Endothelial cell of umbilical vein (primary cell): ENCODE measurements at regions not wholly inside any gene's neighbourhood (a gene's known extent, or its start where the extent isn't known, plus 50 kb on each side); places are given as distances from the start of the nearest gene placed in this dataset.

ENCODE experiments used
- BruUV-seq: library from RNA; stranded (reverse); fragments of 400-500 nt; replicated peaks from 2 replicates; lab custom pipeline; 2021; lab: Mats Ljungman, UMichigan
- CTCF ChIA-PET: fragments of 300-600, 350-600 bp; sonication (Branson Sonifier 250); formaldehyde crosslinking; loops from one replicate; lab custom pipeline; 2021; ENCODE audit warnings: antibody characterized with exemption, inconsistent platforms; lab: Charles Lee
- POLR2A ChIA-PET: fragments of 300-600, 350-600 bp; sonication (Branson Sonifier 250); formaldehyde crosslinking; loops from one replicate; lab custom pipeline; 2021; ENCODE audit warnings: antibody characterized with exemption, inconsistent platforms; lab: Charles Lee
- DNase-seq: peaks from one replicate; pipeline ENCODE4 v3.0.0-alpha.2; 2011; ENCODE audit warnings: low read depth, low spot score
- FAIRE-seq: peaks from 2 replicates; lab custom pipeline; 2011; peaks lifted over from hg19 to GRCh38; lab: Jason Lieb, UNC
- H2AFZ ChIP-seq: 2 replicates; pipeline ENCODE4 v1.6.0; 2012; ENCODE audit warnings: low read depth, low read length, control low read depth, inconsistent platforms
- H3K27ac ChIP-seq: 2 replicates; pipeline ENCODE4 v1.5.1; 2011; ENCODE audit warnings: low read depth, mild to moderate bottlenecking, control low read depth, low read length, moderate library complexity; ENCODE audit not compliant: insufficient read depth
- H3K27me3 ChIP-seq, 2 experiments: 2 replicates each; pipeline versions ENCODE4 v1.6.0 to v1.6.1; 2011; ENCODE audit warnings: low read length in 2 of 2, mixed read lengths in 1 of 2; ENCODE audit not compliant: control insufficient read depth in 2 of 2, insufficient read depth in 2 of 2
- H3K36me3 ChIP-seq, 2 experiments: 2 replicates in 1 of 2; 3 replicates in 1 of 2; pipeline ENCODE4 v1.5.1; 2011; ENCODE audit warnings: low read length in 2 of 2, mild to moderate bottlenecking in 1 of 2, moderate library complexity in 1 of 2; ENCODE audit not compliant: control insufficient read depth in 2 of 2, insufficient read depth in 2 of 2; ENCODE audit errors: extremely low read depth in 1 of 2
- H3K4me1 ChIP-seq: 3 replicates; pipeline ENCODE4 v1.5.1; 2011; ENCODE audit warnings: mild to moderate bottlenecking, low read length; ENCODE audit not compliant: control insufficient read depth, insufficient read depth; ENCODE audit errors: extremely low read depth
- H3K4me2 ChIP-seq: 2 replicates; pipeline ENCODE4 v1.6.1; 2011; ENCODE audit warnings: low read length, control low read depth, mixed read lengths; ENCODE audit not compliant: insufficient read depth
- H3K4me3 ChIP-seq, 3 experiments: fragments of 200-600 bp in 1 of 3; sonication (generic), shearing (Covaris generic) in 1 of 3; replicated peaks in 1 of 3; 2 replicates each; pipeline ENCODE4 v1.5.1; 2011 to 2016; ENCODE audit warnings: control low read depth in 3 of 3, low read length in 3 of 3, mild to moderate bottlenecking in 2 of 3, inconsistent platforms in 1 of 3, low read depth in 1 of 3, moderate library complexity in 1 of 3; ENCODE audit not compliant: insufficient read depth in 1 of 3
- H3K79me2 ChIP-seq: 2 replicates; pipeline ENCODE4 v1.6.0; 2012; ENCODE audit warnings: low read length, inconsistent platforms; ENCODE audit not compliant: control insufficient read depth, insufficient read depth
- H3K9ac ChIP-seq: replicated peaks from 2 replicates; pipeline ENCODE3; 2011; ENCODE audit warnings: low read length, control low read depth; ENCODE audit not compliant: insufficient read depth; ENCODE audit errors: extremely low read depth
- H3K9me1 ChIP-seq: replicated peaks from 3 replicates; pipeline ENCODE4 v1.6.0; 2011; ENCODE audit warnings: mild to moderate bottlenecking, low read length; ENCODE audit not compliant: control insufficient read depth, insufficient read depth; ENCODE audit errors: extremely low read depth
- H3K9me3 ChIP-seq: replicated peaks from 2 replicates; pipeline ENCODE4 v1.5.1; 2012; ENCODE audit warnings: low read length, inconsistent platforms; ENCODE audit not compliant: control insufficient read depth, insufficient read depth
- H4K20me1 ChIP-seq: replicated peaks from 2 replicates; pipeline ENCODE3; 2011; ENCODE audit warnings: mild to moderate bottlenecking, low read length; ENCODE audit not compliant: control insufficient read depth, insufficient read depth; ENCODE audit errors: extremely low read depth
- EZH2 ChIP-seq: IDR thresholded peaks from 2 replicates; pipeline ENCODE4 v1.6.1; 2012; ENCODE audit warnings: borderline replicate concordance, low read depth, mild to moderate bottlenecking, moderate library complexity, low read length, inconsistent platforms; ENCODE audit not compliant: severe bottlenecking
- FOS ChIP-seq: IDR thresholded peaks from 2 replicates; pipeline ENCODE4 v1.6.1; 2011; ENCODE audit warnings: mild to moderate bottlenecking, low read length, moderate library complexity, borderline replicate concordance; ENCODE audit not compliant: insufficient read depth
- GATA2 ChIP-seq: IDR thresholded peaks from 2 replicates; pipeline ENCODE4 v1.7.0; 2011; ENCODE audit warnings: low read depth, mild to moderate bottlenecking, moderate library complexity, mixed read lengths, low read length; ENCODE audit not compliant: insufficient read length, insufficient read depth
- POLR2AphosphoS5 ChIP-seq: IDR thresholded peaks from 2 replicates; pipeline ENCODE4 v1.6.1; 2012; ENCODE audit warnings: low read depth, mild to moderate bottlenecking, control low read depth, low read length, moderate library complexity; ENCODE audit not compliant: insufficient read depth
- dilution Hi-C: fragments of 300-500 bp; cut with MboI; formaldehyde crosslinking; loops from one replicate; pipeline ENCODE4 v1.15.0; 2019; ENCODE audit warnings: low sequenced_read_pairs; ENCODE audit not compliant: extremely low pct_ligation_motif_present
- intact Hi-C: fragments of 100-400 bp; cut with micrococcal nuclease; formaldehyde crosslinking; loops from one replicate; pipeline ENCODE4 v1.10.0; 2022
- TF ChIP-seq, protein P1 (sequence below), 2 donors: IDR thresholded peaks; 1 replicate in 1 of 2; 2 replicates in 1 of 2; pipeline ENCODE4 v1.5.1; 2011; ENCODE audit warnings: low read length in 2 of 2, mild to moderate bottlenecking in 2 of 2, moderate library complexity in 2 of 2, control low read depth in 1 of 2, inconsistent platforms in 1 of 2, low read depth in 1 of 2; ENCODE audit not compliant: insufficient read depth in 1 of 2; ENCODE audit errors: extremely low read depth in 1 of 2

DNA sequence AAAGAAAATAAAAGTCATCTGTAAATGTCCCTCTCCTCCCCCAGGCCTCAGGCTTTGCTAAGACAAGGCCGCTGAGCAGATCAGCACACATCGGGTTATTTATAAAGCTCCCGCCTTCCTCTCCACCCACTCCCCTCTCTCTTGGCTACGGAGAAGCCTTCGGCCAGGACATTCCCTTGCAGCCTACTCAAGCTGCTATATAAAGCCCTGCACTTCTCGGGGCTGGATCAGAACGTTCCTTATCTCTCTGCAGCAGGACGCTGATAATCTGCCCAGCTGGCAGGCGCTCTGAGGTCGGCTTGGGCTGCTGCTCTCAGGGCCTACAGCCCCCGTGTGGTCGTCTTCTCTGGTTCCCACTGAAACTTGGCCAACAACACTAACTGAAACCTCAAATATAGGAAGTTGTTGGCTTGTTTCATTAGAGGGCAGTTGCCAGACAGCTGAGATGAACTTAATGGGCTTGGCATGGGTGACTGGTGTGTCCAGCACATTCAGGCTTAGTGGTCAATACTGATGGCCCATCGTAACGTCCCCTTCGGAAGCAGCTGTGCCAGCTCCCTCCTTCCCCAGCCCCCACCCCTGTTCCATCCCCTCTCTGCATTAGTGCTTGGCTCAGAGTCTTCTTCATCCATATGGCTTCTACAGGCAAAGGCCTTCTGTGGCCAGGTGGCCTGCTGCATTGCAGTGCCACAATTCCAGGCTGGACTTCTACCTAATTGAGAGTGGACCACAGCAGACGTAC lies 64.6 kb downstream of the IER5 start:
- no peak overlapping the region for H3K9ac ChIP-seq

More for the DNA sequence above, 64.6 kb downstream of the IER5 start:
- no peak overlapping the region for H3K27ac ChIP-seq
- peak; percentile 98 for DNase-seq
- intact Hi-C loops: loop anchor here (1.0 kb wide), 2 partner anchors 13 to 131 kb away; partner anchors contain the start of gene STX6
- no peaks in the 10 kb centered on the region for H3K79me2 ChIP-seq
- H3K9me1 ChIP-seq: no peaks in the 10 kb centered on the region
- POLR2A ChIA-PET: interaction anchor here (0.5 to 2.1 kb wide), 5 partner anchors 9 to 130 kb away, joined by 4 to 20 read pairs (median 4); partner anchors contain the start of gene IER5
- H3K4me2 ChIP-seq: no peak overlapping the region
- CTCF ChIA-PET: interaction anchor here (0.6 to 4.6 kb wide), 18 partner anchors 10 to 638 kb away, joined by 3 to 40 read pairs (median 4); partner anchors contain the start of gene IER5
- no peaks in the 10 kb centered on the region for H3K36me3 ChIP-seq
- dilution Hi-C loops: no loop called here
- no peaks in the 10 kb centered on the region for H3K27me3 ChIP-seq
- TF ChIP-seq FOS: no peak
- TF ChIP-seq GATA2: peak; percentile 75
- TF ChIP-seq, protein P1, sequence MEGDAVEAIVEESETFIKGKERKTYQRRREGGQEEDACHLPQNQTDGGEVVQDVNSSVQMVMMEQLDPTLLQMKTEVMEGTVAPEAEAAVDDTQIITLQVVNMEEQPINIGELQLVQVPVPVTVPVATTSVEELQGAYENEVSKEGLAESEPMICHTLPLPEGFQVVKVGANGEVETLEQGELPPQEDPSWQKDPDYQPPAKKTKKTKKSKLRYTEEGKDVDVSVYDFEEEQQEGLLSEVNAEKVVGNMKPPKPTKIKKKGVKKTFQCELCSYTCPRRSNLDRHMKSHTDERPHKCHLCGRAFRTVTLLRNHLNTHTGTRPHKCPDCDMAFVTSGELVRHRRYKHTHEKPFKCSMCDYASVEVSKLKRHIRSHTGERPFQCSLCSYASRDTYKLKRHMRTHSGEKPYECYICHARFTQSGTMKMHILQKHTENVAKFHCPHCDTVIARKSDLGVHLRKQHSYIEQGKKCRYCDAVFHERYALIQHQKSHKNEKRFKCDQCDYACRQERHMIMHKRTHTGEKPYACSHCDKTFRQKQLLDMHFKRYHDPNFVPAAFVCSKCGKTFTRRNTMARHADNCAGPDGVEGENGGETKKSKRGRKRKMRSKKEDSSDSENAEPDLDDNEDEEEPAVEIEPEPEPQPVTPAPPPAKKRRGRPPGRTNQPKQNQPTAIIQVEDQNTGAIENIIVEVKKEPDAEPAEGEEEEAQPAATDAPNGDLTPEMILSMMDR (IDR thresholded peaks at IDR 0.05; ENCODE audit: extremely low read depth in 1 of 2, insufficient read depth in 1 of 2, low read depth in 1 of 2, low read length in 2 of 2): peak; percentile 31 to 72
- peak; percentile 84 for TF ChIP-seq POLR2AphosphoS5
- TF ChIP-seq EZH2: no peak
- H3K4me1 ChIP-seq: peaks cover 7% of the 10 kb centered on the region
- FAIRE-seq: peak; percentile 94
- no peaks in the 10 kb centered on the region for H4K20me1 ChIP-seq
- BruUV-seq: no TSS peak
- no peaks in the 10 kb centered on the region for H3K9me3 ChIP-seq
- peak overlapping the region; percentile 29 for H2AFZ ChIP-seq
- no peak overlapping the region for H3K4me3 ChIP-seq
